GM12878 (cell line): ENCODE measurements at regions not wholly inside any gene's neighbourhood (a gene's known extent, or its start where the extent isn't known, plus 50 kb on each side); places are given as distances from the start of the nearest gene placed in this dataset.

Experiments used
- ATAC-seq: fragments of 200-7000 bp; cut with Tn5 transposase; 3 replicates; pipeline ENCODE4 v1.9.1; 2020; ENCODE audit warnings: mild to moderate bottlenecking, moderate library complexity
- BruUV-seq: library from RNA; stranded (reverse); fragments of 400-500 nt; replicated peaks from 2 replicates; lab custom pipeline; 2021; lab: Mats Ljungman, UMichigan
- CTCF ChIA-PET: fragments of 300-600 bp; sonication (Branson Sonifier 250); formaldehyde crosslinking; extraction: SDS; loops from one replicate; lab custom pipeline; 2021; ENCODE audit warnings: inconsistent platforms; lab: Yijun Ruan, JAX
- POLR2A ChIA-PET: fragments of 350-600 bp; formaldehyde crosslinking; extraction: SDS; loops from one replicate; lab custom pipeline; 2021; ENCODE audit warnings: inconsistent platforms; lab: Charles Lee
- RAD21 ChIA-PET: fragments of 300-600 bp; sonication (Branson Sonifier 250); formaldehyde crosslinking; loops from one replicate; lab custom pipeline; 2023; ENCODE audit warnings: antibody characterized with exemption; ENCODE audit not compliant: unreplicated experiment; lab: Charles Lee
- SMC1A ChIA-PET: fragments of 300-600 bp; sonication (Branson Sonifier 250); formaldehyde crosslinking; loops from one replicate; lab custom pipeline; 2023; ENCODE audit not compliant: unreplicated experiment, uncharacterized antibody; lab: Charles Lee
- DNase-seq: peaks from one replicate; pipeline ENCODE4 v3.0.0-alpha.2; 2011; ENCODE audit warnings: low read depth, low spot score
- FAIRE-seq: peaks from 3 replicates; lab custom pipeline; 2011; peaks lifted over from hg19 to GRCh38; lab: Jason Lieb, UNC
- H2AFZ ChIP-seq: 2 replicates; pipeline ENCODE4 v1.6.0; 2011; ENCODE audit warnings: low read depth, low read length, control low read depth; ENCODE audit not compliant: control insufficient read depth
- H3K27ac ChIP-seq: 2 replicates; pipeline ENCODE4 v1.5.1; 2011; ENCODE audit warnings: control low read depth; ENCODE audit not compliant: control insufficient read depth, insufficient read depth
- H3K27me3 ChIP-seq, 2 experiments: replicated peaks in 1 of 2; 2 replicates each; pipeline versions ENCODE4 v1.6.0 to v1.6.1; 2011; ENCODE audit warnings: low read length in 1 of 2; ENCODE audit not compliant: control insufficient read depth in 2 of 2, insufficient read depth in 2 of 2
- H3K36me3 ChIP-seq, 2 experiments: 2 replicates each; pipeline ENCODE4 v1.5.1; 2011; ENCODE audit warnings: low read length in 1 of 2; ENCODE audit not compliant: control insufficient read depth in 2 of 2, insufficient read depth in 2 of 2
- H3K4me1 ChIP-seq: 2 replicates; pipeline ENCODE4 v1.6.1; 2011; ENCODE audit warnings: mild to moderate bottlenecking, low read length, moderate library complexity, mixed read lengths; ENCODE audit not compliant: control insufficient read depth, insufficient read depth
- H3K4me2 ChIP-seq: 2 replicates; pipeline ENCODE4 v1.6.0; 2011; ENCODE audit warnings: control low read depth; ENCODE audit not compliant: control insufficient read depth, insufficient read depth
- H3K4me3 ChIP-seq: fragments of 200-600 bp; sonication (generic); 2 replicates; pipeline ENCODE4 v1.5.1; 2016
- H3K79me2 ChIP-seq: 2 replicates; pipeline ENCODE4 v1.6.0; 2011; ENCODE audit warnings: low read length; ENCODE audit not compliant: control insufficient read depth, insufficient read depth
- H3K9ac ChIP-seq: 2 replicates; pipeline ENCODE4 v1.8.0; 2011; ENCODE audit warnings: low read length, control low read depth, mixed read lengths; ENCODE audit not compliant: control insufficient read depth, insufficient read depth
- H3K9me3 ChIP-seq: replicated peaks from 3 replicates; pipeline ENCODE4 v1.5.1; 2011; ENCODE audit warnings: mild to moderate bottlenecking, low read length; ENCODE audit not compliant: control insufficient read depth, insufficient read depth
- H4K20me1 ChIP-seq: 2 replicates; pipeline ENCODE4 v1.6.0; 2011; ENCODE audit not compliant: control insufficient read depth, insufficient read depth
- ATF7 ChIP-seq: fragments of 450-650 bp; IDR thresholded peaks from 2 replicates; pipeline ENCODE4 v1.6.1; 2016; ENCODE audit warnings: low read depth, mild to moderate bottlenecking
- RAD21 ChIP-seq: IDR thresholded peaks from 2 replicates; pipeline ENCODE4 v1.6.1; 2011; ENCODE audit warnings: mild to moderate bottlenecking, low read depth, low read length, moderate library complexity; ENCODE audit not compliant: insufficient read depth
- TCF3 ChIP-seq: IDR thresholded peaks from 2 replicates; pipeline ENCODE4 v1.6.1; 2012; ENCODE audit warnings: low read depth, mild to moderate bottlenecking, low read length, borderline replicate concordance; ENCODE audit not compliant: insufficient read depth
- WGBS: methylation state at CpG from one replicate; pipeline ENCODE4 v1.1.6; 2016; ENCODE audit warnings: low lambda C conversion rate; ENCODE audit not compliant: insufficient replicate concordance, insufficient coverage; ENCODE audit errors: missing lambda C conversion rate; 5-methylcytosine and 5-hydroxymethylcytosine counted together
- in situ Hi-C: fragments of 300-500 bp; cut with MboI; formaldehyde crosslinking; loops from 9 replicates; pipeline ENCODE4 v1.14.3; 2018; ENCODE audit warnings: mixed read lengths
- intact Hi-C: fragments of 100-400 bp; cut with micrococcal nuclease; formaldehyde crosslinking; loops from one replicate; pipeline ENCODE4 v1.14.2; 2022; ENCODE audit not compliant: unreplicated experiment
- TF ChIP-seq, protein P1 (sequence below), 3 experiments: IDR thresholded peaks in 2 of 3; conservative IDR thresholded peaks in 1 of 3; 2 replicates each; pipeline ENCODE4 v1.5.1; 2011; ENCODE audit warnings: low read depth in 3 of 3, low read length in 3 of 3, mild to moderate bottlenecking in 3 of 3, control low read depth in 2 of 3, moderate library complexity in 2 of 3, inconsistent platforms in 1 of 3, mixed read lengths in 1 of 3; ENCODE audit not compliant: control insufficient read depth in 2 of 3, insufficient read depth in 1 of 3; ENCODE audit errors: extremely low read depth in 1 of 3
- TF ChIP-seq, protein P2 (sequence below): IDR thresholded peaks from 2 replicates; pipeline ENCODE4 v1.6.1; 2012; ENCODE audit warnings: mild to moderate bottlenecking, low read depth, low read length

DNA sequence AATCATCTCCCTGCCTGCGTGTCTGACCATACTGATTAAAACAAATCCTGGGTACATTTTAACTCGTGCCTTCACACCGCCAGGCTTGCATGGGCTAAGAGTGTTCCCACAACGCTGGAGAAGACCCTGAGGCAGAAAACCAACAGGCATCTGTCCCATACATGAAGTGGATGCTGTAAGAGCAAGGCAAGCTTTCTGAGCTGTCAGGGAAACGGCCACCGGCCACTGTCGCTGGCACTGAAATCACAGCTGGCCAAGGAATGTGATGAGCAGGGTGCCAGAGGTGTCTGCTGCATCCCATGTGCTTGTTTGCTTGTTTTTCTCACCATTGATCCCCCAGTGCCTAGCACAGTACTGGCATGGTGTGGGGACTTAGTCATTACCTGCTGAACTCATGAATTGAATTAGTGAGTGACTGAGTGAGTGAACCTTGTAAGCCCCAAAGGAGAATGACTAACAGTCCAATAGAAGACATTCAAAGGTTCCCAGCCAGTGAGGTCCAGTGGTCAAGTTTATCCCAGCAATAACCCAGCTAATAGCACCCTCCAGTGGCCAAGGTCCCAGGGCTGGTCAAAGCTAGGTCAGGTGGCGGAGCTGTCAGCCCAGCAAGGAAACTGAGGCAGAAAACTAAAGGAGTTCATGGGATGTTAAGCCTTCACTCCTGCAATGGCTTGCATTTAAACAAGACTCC, 92.7 kb upstream of the CDH5 start:
- H3K4me3 ChIP-seq: no peak overlapping the region
- H3K4me2 ChIP-seq: no peak overlapping the region
- H2AFZ ChIP-seq: no peak overlapping the region
- H3K9ac ChIP-seq: no peak overlapping the region
- no peaks in the 10 kb centered on the region for H4K20me1 ChIP-seq
- FAIRE-seq (no peak), DNase-seq (no peak), ATAC-seq (peak; percentile 32)
- intact Hi-C loops (loop anchor here (1.0 to 2.0 kb wide), 2 partner anchors 42 to 71 kb away; no protein-coding TSS in a partner anchor), in situ Hi-C loops (no loop called here)
- H3K4me1 ChIP-seq: no peaks in the 10 kb centered on the region
- H3K9me3 ChIP-seq: no peaks in the 10 kb centered on the region; the same call in 2 of the 3 replicates
- ChIA-PET RAD21 (no interaction called here), POLR2A (no interaction called here), SMC1A (interaction anchor here (0.6 kb wide), 1 partner anchor 42 kb away, joined by 4 read pairs; no protein-coding TSS in a partner anchor), CTCF (interaction anchor here (0.7 kb wide), 2 partner anchors 9 to 81 kb away, joined by 3 read pairs; no protein-coding TSS in a partner anchor)
- no peak overlapping the region for H3K27ac ChIP-seq
- no peaks in the 10 kb centered on the region; a peak in 1 of 4 replicates for H3K27me3 ChIP-seq
- H3K79me2 ChIP-seq: no peaks in the 10 kb centered on the region
- no peaks in the 10 kb centered on the region for H3K36me3 ChIP-seq
- 9% methylated on average over 6 of the region's 8 CpGs for WGBS
- BruUV-seq: no TSS peak
- TF ChIP-seq, protein P1, sequence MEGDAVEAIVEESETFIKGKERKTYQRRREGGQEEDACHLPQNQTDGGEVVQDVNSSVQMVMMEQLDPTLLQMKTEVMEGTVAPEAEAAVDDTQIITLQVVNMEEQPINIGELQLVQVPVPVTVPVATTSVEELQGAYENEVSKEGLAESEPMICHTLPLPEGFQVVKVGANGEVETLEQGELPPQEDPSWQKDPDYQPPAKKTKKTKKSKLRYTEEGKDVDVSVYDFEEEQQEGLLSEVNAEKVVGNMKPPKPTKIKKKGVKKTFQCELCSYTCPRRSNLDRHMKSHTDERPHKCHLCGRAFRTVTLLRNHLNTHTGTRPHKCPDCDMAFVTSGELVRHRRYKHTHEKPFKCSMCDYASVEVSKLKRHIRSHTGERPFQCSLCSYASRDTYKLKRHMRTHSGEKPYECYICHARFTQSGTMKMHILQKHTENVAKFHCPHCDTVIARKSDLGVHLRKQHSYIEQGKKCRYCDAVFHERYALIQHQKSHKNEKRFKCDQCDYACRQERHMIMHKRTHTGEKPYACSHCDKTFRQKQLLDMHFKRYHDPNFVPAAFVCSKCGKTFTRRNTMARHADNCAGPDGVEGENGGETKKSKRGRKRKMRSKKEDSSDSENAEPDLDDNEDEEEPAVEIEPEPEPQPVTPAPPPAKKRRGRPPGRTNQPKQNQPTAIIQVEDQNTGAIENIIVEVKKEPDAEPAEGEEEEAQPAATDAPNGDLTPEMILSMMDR (IDR thresholded peaks at IDR 0.05 in 2 of 3, conservative IDR thresholded peaks at IDR 0.05 in 1 of 3; ENCODE audit: control insufficient read depth in 2 of 3, extremely low read depth in 1 of 3, insufficient read depth in 1 of 3, low read depth in 3 of 3, low read length in 3 of 3): peak; percentile 17 to 19 (median 18); a peak in 2 of 6 replicates
- TF ChIP-seq ATF7 (no peak), TCF3 (no peak), RAD21 (0 out of 2 replicates have a peak, but pooled peaks have one; percentile 6)
- TF ChIP-seq, protein P2, sequence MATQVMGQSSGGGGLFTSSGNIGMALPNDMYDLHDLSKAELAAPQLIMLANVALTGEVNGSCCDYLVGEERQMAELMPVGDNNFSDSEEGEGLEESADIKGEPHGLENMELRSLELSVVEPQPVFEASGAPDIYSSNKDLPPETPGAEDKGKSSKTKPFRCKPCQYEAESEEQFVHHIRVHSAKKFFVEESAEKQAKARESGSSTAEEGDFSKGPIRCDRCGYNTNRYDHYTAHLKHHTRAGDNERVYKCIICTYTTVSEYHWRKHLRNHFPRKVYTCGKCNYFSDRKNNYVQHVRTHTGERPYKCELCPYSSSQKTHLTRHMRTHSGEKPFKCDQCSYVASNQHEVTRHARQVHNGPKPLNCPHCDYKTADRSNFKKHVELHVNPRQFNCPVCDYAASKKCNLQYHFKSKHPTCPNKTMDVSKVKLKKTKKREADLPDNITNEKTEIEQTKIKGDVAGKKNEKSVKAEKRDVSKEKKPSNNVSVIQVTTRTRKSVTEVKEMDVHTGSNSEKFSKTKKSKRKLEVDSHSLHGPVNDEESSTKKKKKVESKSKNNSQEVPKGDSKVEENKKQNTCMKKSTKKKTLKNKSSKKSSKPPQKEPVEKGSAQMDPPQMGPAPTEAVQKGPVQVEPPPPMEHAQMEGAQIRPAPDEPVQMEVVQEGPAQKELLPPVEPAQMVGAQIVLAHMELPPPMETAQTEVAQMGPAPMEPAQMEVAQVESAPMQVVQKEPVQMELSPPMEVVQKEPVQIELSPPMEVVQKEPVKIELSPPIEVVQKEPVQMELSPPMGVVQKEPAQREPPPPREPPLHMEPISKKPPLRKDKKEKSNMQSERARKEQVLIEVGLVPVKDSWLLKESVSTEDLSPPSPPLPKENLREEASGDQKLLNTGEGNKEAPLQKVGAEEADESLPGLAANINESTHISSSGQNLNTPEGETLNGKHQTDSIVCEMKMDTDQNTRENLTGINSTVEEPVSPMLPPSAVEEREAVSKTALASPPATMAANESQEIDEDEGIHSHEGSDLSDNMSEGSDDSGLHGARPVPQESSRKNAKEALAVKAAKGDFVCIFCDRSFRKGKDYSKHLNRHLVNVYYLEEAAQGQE: no peak
